Inflammatory macrophage treated with lipopolysaccharide for 1 hour (primary cell): ENCODE measurements at regions not wholly inside any gene's neighbourhood (a gene's known extent, or its start where the extent isn't known, plus 50 kb on each side); places are given as distances from the start of the nearest gene placed in this dataset.
"Not testable (repeated sequence)": the region's sequence is repeated elsewhere in the genome, so short reads cannot be mapped to it uniquely, and the experiment has no call there.

Experiments used
- DNase-seq, 2 donors: peaks; one replicate each; pipeline ENCODE4 v3.0.0-alpha.2; 2020 to 2022

DNA sequence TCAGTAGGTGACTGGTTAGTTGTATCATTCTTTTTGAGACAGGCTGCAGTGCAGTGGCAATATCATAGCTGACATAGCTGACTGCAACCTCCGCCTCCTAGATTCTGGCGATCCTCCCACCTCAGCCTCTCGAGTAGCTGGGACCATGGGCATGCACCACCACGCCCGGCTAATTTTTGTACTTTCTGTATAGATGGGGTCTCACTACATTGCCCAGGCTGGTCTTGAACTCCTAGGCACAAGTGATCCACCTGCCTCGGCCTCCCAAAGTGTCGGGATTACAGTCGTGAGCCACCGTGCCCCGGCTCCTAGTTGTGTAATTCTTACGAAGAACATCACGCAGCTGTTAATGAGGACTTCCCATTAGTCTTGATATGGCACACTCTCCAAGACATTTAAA is 123.4 kb upstream of the VKORC1L1 start:
- DNase-seq, result no peak

DNA sequence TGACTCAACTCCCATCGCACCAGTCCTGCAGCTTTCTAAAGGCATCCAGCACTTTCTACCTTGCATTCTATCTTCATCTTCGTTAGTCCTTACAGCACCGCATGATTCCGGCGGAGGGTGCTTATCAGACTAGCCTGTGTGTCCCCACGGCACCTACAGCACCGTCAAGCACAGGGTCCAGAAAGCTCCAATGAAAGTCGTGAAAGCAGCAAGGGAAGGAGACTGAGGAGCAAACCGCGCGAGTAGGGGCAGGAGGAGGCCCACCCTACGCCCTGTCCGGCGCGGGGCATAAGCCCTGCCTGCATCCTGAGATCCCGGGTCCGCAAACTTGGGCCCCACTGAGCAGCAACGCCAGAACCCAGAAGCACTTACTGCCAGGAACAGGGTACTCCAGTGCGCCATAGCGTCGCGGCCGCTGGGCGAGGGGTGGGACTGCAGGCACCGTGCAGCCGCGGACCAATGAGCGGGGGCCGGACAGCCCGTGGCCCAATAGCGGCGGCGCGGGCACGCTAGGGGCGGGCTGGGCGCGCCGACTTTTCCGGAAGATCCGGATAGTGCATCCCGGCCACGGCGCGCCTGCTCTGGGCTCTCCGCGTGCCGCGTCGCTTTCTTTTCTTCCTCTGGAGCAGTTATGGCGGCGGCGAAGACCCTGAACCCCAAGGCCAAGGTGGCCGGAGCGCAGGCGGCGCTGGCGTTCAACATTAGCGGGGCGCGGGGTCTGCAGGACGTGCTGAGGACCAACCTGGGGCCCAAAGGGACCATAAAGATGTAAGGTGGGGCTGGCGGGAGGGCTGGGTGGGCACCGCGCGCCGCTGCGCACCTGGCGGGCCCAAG is 122.1 kb upstream of the VKORC1L1 start:
- DNase-seq, result peak; percentile 87 to 93

- not testable (repeated sequence) for DNase-seq
Measured at GRCh38 chr7:65754070-65754469, 118.8 kb upstream of the VKORC1L1 start.

GRCh38 chr7:65758991-65759390 is 113.9 kb upstream of the VKORC1L1 start:
- not testable (repeated sequence) for DNase-seq

GRCh38 chr7:65762712-65763111 is 110.2 kb upstream of the VKORC1L1 start:
- not testable (repeated sequence) for DNase-seq

- DNase-seq, result not testable (repeated sequence)
Measured at GRCh38 chr7:65763114-65763513, 109.8 kb upstream of the VKORC1L1 start.

GRCh38 chr7:65770473-65771225 is 102.2 kb upstream of the VKORC1L1 start:
- DNase-seq, result peak; percentile 89 to 95

DNA sequence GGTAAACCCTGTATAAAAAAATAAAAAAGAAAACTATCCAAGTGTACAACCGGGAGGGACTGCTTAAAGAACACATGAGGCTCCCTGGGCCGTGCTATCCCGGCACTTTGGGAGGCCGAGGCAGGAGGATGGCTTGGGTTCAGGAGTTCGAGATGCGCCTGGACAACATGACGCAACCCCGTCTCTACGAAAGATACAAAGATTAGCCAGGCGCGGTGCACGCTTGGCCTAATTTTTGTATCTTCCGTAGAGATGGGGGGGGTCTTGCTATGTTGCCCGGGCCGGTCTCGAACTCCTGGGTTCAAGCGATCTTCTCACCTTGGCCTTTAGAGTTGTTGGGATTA is 101.7 kb upstream of the VKORC1L1 start:
- DNase-seq, result not testable (repeated sequence)

DNA sequence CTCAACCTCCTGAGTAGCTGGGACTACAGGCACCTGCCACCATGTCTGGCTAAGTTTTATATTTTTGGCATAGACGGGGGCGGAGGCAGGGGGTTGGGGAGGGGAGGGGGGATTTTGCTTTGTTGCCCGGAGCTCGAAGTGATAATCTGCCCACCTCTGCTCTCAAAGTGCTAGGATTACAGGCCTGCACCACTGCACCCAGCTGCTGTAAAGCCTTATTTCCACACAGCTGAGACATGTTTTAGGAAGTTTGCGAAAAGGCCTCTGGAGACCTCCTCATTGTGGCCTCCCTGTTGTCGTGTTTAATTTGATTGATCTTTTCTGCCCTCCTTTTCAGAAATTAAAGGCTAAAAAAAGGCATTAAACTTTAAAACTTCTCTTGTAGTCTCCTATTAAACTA is 96.2 kb upstream of the VKORC1L1 start:
- DNase-seq, result not testable (repeated sequence)

DNA sequence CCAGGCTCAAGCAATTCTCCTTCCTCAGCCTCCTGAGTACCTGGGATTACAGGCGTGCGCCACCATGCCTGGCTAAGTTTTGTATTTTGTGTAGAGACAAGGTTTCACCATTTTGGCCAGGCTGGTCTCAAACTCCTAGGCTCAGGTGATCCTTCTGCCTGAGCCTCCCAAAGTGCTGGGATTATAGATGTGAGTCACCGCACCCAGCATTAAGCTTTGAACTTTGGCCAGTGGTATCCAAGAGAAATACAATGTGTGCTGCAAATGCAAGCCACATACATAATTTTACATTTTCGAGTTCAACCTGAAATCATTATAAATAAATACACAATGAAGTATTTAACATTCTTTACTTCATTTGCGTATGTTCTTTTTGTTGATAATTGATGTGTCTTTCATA is 82.9 kb upstream of the VKORC1L1 start:
- DNase-seq, result not testable (repeated sequence)

DNA sequence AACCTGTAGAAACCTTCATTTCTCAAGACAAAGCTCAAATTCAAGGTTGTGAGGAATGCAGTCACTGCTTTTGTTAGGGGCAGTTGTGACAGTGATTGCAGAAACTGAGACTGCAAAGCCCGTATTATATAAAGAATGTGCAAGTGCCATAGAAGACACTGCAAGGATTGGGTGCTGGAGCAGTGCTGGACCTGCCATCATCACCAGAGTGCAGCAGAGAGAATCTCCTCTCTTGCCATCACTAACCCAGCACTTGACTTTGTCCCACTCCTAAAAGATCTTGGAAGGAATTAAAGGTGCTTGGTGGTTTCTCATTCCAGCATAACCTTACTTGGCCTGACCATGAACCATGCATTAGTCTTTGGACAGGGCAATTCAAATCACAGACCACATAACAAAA is 81.1 kb upstream of the VKORC1L1 start:
- DNase-seq, result not testable (repeated sequence)

- not testable (repeated sequence) for DNase-seq
Measured at GRCh38 chr7:65792726-65793125, 80.1 kb upstream of the VKORC1L1 start.

DNA sequence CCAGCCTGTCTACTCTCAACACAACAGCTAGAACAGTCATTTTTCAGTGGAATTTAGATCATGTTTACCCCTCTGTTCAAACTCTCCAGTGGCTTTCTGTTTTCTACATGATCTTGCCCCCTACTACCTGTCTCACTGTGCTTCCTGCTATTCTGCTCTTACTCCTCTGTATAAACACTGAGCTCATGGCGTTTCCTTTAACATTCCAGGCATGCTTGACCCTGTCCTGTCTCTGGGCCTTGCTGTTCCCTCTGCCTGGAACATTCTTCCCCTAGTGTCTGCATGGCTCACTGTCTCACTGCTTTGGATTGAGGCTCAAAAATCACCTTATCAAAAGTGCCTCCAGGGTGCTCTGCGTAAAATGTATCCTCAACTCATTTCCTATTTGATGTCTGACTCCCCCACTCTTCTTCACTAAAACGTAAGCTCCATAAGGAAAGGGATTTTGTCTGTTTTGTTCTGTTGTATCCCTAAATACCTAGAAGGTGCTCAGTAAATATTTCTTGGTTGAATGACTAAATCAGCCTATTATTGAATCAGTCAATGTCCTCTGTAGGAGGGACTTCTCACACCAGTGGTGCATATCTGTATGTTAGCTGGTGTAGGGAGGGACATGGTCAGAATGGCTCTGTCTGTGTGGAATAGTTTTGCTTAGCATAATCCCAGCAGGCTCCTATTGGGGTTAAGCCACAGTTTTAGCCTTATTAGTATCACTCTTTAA is 78.0 kb upstream of the VKORC1L1 start:
- not testable (repeated sequence) for DNase-seq

DNA sequence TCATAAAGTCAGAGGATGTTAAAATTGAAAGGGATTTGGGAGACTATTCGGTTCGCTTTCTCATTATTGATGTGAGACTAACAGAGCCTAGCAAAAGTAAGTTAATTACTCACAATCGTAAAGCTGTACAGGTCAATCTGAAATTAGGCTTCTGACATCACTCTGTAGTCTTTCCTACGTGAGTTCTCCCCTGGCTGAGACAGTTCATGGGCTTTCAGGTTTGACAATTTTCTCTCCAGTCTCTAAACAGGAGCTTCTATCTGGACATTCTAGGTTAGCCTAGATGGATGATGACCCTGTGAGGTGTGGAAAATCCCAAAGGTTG is 77.5 kb upstream of the VKORC1L1 start:
- not testable (repeated sequence) for DNase-seq

DNA sequence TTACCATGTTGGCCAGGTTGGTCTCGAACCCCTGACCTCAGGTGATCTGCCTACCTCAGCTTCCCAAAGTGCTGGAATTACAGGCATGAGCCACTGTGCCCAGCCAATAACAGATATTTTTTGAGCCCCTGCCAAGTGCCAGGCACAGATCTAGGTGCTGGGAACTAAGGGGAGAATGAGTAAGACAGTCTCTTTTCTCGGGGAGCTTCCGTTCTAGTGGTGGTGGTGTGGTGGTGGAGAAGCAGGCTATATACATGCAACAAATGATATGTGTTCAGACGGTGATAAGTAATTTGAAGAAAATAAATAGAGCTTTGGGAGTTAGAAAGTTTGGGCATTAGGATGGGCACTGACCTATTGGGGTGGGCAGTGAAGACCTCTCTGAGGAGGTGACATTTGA is 76.7 kb upstream of the VKORC1L1 start:
- DNase-seq, result no peak

- not testable (repeated sequence) for DNase-seq
Measured at GRCh38 chr7:65797086-65797485, 75.8 kb upstream of the VKORC1L1 start.

- DNase-seq, result not testable (repeated sequence)
Measured at GRCh38 chr7:65797566-65797965, 75.3 kb upstream of the VKORC1L1 start.

DNA sequence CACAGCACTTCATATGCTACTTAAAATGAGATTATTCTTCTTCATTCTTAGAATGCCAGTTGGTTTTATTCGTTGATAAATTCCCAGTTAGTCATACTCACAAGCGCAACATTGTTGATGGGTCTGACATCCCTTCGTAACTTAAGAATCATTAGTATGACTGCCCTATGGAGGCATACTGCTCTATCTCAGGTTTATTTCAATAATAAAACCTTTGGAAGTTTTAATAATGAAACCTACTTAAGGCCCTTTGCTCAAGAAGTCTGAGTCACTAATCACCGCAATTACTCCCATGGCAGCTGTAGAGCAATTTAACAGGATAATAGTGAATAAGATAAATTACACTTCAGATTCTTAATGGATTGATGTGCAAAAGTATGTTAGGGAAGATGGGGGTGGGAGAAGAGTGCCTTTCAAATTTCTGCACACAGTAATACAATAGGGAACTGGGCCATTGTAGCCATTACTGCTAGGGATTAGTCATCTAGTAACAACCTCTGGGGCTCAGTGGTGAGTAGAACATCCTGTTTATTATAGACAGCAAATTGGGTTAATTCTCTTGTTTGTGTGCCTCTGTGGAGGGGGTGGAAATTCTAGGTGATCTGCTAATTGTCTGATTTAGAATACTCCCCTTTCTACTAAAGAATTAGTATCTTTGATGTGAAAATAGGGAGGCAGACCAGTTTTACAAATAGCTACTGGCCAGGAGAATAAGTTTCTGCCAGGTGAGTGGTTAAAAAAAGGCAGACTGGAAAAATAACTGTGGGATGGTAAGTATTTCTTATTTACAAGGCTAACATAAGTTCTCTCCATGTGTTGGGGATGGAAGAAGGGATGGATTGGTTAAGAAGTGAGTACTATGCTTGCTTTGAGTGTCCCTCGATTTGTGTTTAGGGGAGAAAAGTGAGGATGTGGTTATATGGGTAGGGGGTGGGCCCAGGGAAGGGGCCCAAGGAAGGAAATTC is 74.5 kb upstream of the VKORC1L1 start:
- no peak for DNase-seq

DNA sequence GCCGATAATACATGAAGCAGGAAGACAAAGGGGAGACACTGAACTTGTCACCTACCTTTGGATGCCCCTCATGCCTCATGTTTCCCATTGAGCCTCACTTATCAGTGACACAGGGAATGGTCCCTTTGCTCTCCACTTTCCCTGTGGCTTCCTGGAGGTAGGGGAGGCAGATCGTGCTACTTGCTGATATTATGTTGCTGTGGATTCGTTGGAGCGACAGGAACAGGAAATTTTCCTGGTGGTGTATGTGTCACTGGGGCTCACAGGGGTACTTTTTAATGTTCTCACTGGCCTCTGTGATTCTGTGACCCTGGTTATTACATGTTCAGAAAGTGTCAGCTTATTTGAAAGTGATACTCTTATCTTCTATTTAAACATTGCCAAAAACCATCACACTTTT is 72.7 kb upstream of the VKORC1L1 start:
- not testable (repeated sequence) for DNase-seq

- no peak for DNase-seq
Measured at GRCh38 chr7:65800890-65801341, 72.0 kb upstream of the VKORC1L1 start.

- DNase-seq, result no peak
Measured at GRCh38 chr7:65804887-65805286, 68.0 kb upstream of the VKORC1L1 start.

DNA sequence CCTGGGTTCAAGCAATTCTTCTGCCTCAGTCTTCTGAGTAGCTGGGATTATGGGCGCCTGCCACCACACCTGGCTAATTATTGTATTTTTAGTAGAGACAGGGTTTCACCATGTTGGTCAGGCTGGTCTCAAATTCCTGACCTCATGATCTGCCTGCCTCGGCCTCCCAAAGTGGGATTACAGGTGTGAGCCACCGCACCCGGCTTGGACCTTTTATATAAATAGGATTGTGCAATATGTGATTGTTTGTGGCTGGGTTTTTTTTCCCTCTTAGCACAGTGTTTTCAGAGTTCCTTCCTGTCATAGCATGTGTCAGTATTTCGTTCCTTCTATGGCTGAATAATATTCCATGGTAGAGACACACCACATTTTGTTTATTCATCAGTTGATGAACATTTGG is 65.8 kb upstream of the VKORC1L1 start:
- DNase-seq, result not testable (repeated sequence)
